Endodermal cell (in vitro differentiated cells): ENCODE measurements at regions not wholly inside any gene's neighbourhood (a gene's known extent, or its start where the extent isn't known, plus 50 kb on each side); places are given as distances from the start of the nearest gene placed in this dataset.

Source experiments
- DNase-seq: peaks from one replicate; pipeline ENCODE4 v3.0.0-alpha.2; 2017
- H3K27ac ChIP-seq: 2 replicates; pipeline ENCODE4 v1.5.1; 2013; ENCODE audit warnings: mild to moderate bottlenecking, low read depth, low read length, moderate library complexity
- H3K27me3 ChIP-seq: 2 replicates; pipeline ENCODE4 v1.6.1; 2013; ENCODE audit warnings: mild to moderate bottlenecking, low read length, moderate library complexity; ENCODE audit not compliant: insufficient read depth, control insufficient read depth, poor library complexity, severe bottlenecking
- H3K36me3 ChIP-seq: 2 replicates; pipeline ENCODE4 v1.7.0; 2013; ENCODE audit warnings: mild to moderate bottlenecking, low read length, moderate library complexity; ENCODE audit not compliant: control insufficient read depth, insufficient read depth
- H3K4me1 ChIP-seq: one replicate; pipeline ENCODE4 v1.7.0; 2013; ENCODE audit warnings: low read length; ENCODE audit not compliant: control insufficient read depth, insufficient read depth
- H3K4me3 ChIP-seq: 2 replicates; pipeline ENCODE4 v1.5.1; 2013; ENCODE audit warnings: mild to moderate bottlenecking, low read length, moderate library complexity
- H3K9ac ChIP-seq: 2 replicates; pipeline ENCODE4 v1.6.1; 2013; ENCODE audit warnings: mild to moderate bottlenecking, low read length, moderate library complexity; ENCODE audit not compliant: poor library complexity, severe bottlenecking; ENCODE audit errors: extremely low read depth
- H3K9me3 ChIP-seq: 2 replicates; pipeline ENCODE4 v1.6.1; 2013; ENCODE audit warnings: mild to moderate bottlenecking, low read length, moderate library complexity; ENCODE audit not compliant: control insufficient read depth
- H3K27ac Mint-ChIP-seq: 2 replicates; pipeline ENCODE4 v1.8.0; 2020; ENCODE audit warnings: mixed read lengths
- H3K27me3 Mint-ChIP-seq: 2 replicates; pipeline ENCODE4 v1.8.0; 2021; ENCODE audit warnings: mild to moderate bottlenecking, mixed read lengths; ENCODE audit not compliant: insufficient read depth
- H3K36me3 Mint-ChIP-seq: 2 replicates; pipeline ENCODE4 v1.8.0; 2020; ENCODE audit warnings: low read depth, mixed read lengths
- H3K4me1 Mint-ChIP-seq: 2 replicates; pipeline ENCODE4 v1.8.0; 2020; ENCODE audit warnings: mixed read lengths
- H3K4me3 Mint-ChIP-seq: 2 replicates; pipeline ENCODE4 v1.8.0; 2020; ENCODE audit warnings: mild to moderate bottlenecking, moderate library complexity, mixed read lengths
- H3K9me3 Mint-ChIP-seq: 2 replicates; pipeline ENCODE4 v1.8.0; 2020; ENCODE audit warnings: mild to moderate bottlenecking, mixed read lengths
- WGBS, 2 experiments: methylation state at CpG; one replicate each; pipeline versions ENCODE4 v1.1.5 to v1.1.7; 2013; ENCODE audit warnings: missing lambda C conversion rate in 2 of 2, mixed read lengths in 1 of 2; ENCODE audit not compliant: insufficient coverage in 1 of 2, insufficient read length in 1 of 2; 5-methylcytosine and 5-hydroxymethylcytosine counted together
- TF ChIP-seq, protein P1 (sequence below): fragments of 200-600 bp; sonication (generic); conservative IDR thresholded peaks from 2 replicates; pipeline ENCODE4 v1.5.0; 2021; ENCODE audit warnings: antibody characterized with exemption, mild to moderate bottlenecking

DNA sequence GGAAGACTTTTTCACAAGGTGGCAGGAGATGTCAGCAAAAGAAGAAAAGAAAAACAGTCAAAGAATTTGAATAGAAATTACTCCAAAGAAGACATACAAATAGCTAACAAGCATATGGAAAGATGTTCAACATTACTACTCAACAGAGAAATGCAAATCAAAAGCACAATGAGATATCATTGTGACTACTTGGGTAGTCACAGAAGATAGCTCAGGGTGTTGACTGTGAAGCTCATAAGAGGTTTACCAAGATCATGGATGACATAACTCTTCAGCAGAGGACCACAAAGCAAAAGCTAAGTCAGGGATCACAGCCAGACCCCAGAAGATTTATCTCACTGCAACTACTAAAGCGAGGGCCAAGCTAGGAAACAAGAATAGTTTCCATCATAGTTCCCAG lies 53.0 kb upstream of the TANK start:
- 95% methylated on average over 1 of the region's 1 CpG; no CpG with 5 or more reads in 1 of the 2 experiments for WGBS, 2 experiments
- no peak for DNase-seq
- Histone ChIP-seq H3K9ac (no peak overlapping the region), H3K4me1 (no peaks in the 10 kb centered on the region), H3K36me3 (no peaks in the 10 kb centered on the region), H3K9me3 (no peaks in the 10 kb centered on the region), H3K4me3 (no peak overlapping the region), H3K27ac (no peak overlapping the region), H3K27me3 (no peaks in the 10 kb centered on the region)
- TF ChIP-seq, protein P1, sequence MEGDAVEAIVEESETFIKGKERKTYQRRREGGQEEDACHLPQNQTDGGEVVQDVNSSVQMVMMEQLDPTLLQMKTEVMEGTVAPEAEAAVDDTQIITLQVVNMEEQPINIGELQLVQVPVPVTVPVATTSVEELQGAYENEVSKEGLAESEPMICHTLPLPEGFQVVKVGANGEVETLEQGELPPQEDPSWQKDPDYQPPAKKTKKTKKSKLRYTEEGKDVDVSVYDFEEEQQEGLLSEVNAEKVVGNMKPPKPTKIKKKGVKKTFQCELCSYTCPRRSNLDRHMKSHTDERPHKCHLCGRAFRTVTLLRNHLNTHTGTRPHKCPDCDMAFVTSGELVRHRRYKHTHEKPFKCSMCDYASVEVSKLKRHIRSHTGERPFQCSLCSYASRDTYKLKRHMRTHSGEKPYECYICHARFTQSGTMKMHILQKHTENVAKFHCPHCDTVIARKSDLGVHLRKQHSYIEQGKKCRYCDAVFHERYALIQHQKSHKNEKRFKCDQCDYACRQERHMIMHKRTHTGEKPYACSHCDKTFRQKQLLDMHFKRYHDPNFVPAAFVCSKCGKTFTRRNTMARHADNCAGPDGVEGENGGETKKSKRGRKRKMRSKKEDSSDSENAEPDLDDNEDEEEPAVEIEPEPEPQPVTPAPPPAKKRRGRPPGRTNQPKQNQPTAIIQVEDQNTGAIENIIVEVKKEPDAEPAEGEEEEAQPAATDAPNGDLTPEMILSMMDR = no peak
- H3K27me3 Mint-ChIP-seq = no peaks in the 10 kb centered on the region
- no peak overlapping the region for H3K27ac Mint-ChIP-seq
- no peaks in the 10 kb centered on the region for H3K36me3 Mint-ChIP-seq
- H3K9me3 Mint-ChIP-seq = no peaks in the 10 kb centered on the region
- peaks cover 28% of the 10 kb centered on the region for H3K4me1 Mint-ChIP-seq
- H3K4me3 Mint-ChIP-seq = no peak overlapping the region
